HEK293 (cell line): ENCODE measurements at regions not wholly inside any gene's neighbourhood (a gene's known extent, or its start where the extent isn't known, plus 50 kb on each side); places are given as distances from the start of the nearest gene placed in this dataset.

Experiments
- CTCF ChIA-PET: fragments of 350-600 bp; formaldehyde crosslinking; extraction: SDS; loops from one replicate; lab custom pipeline; 2021; ENCODE audit warnings: antibody characterized with exemption; lab: Yijun Ruan, JAX
- POLR2A ChIA-PET: fragments of 300-600 bp; formaldehyde crosslinking; extraction: SDS; loops from one replicate; lab custom pipeline; 2020; ENCODE audit warnings: antibody characterized with exemption, inconsistent platforms; lab: Yijun Ruan, JAX
- H3K27ac ChIP-seq: fragments of 200-500 bp; sonication (Bioruptor generic); 2 replicates; pipeline ENCODE4 v1.5.1; 2014; ENCODE audit warnings: low read depth, low read length, control low read depth, inconsistent platforms; ENCODE audit errors: extremely low read depth
- H3K36me3 ChIP-seq, 2 experiments: fragments of 200-500 bp in 1 of 2; sonication (Bioruptor generic) in 1 of 2; 1 replicate in 1 of 2; 2 replicates in 1 of 2; pipeline ENCODE4 v1.5.1; 2014 to 2017; ENCODE audit warnings: inconsistent platforms in 2 of 2, low read length in 2 of 2; ENCODE audit not compliant: control insufficient read depth in 2 of 2, insufficient read depth in 1 of 2
- H3K4me1 ChIP-seq: fragments of 200-500 bp; sonication (Bioruptor generic); 2 replicates; pipeline ENCODE4 v1.5.1; 2014; ENCODE audit warnings: mild to moderate bottlenecking, low read length, inconsistent platforms; ENCODE audit not compliant: control insufficient read depth, insufficient read depth
- H3K4me3 ChIP-seq: 2 replicates; pipeline ENCODE4 v1.5.1; 2011; ENCODE audit warnings: low read depth, mild to moderate bottlenecking, control low read depth, low read length, moderate library complexity
- H3K9me3 ChIP-seq: fragments of 200-500 bp; sonication (Bioruptor generic); 2 replicates; pipeline ENCODE4 v1.5.1; 2014; ENCODE audit warnings: low read depth, low read length, inconsistent platforms; ENCODE audit not compliant: control insufficient read depth, insufficient read depth
- BCL11A ChIP-seq: fragments of 450-650 bp; formaldehyde crosslinking; IDR thresholded peaks from 2 replicates; pipeline ENCODE4 v1.5.1; 2016; ENCODE audit warnings: low read depth, missing biosample characterization, missing genetic modification characterization
- EGR2 ChIP-seq: fragments of 450-650 bp; formaldehyde crosslinking; IDR thresholded peaks from 2 replicates; pipeline ENCODE4 v1.5.1; 2016; ENCODE audit warnings: low read depth, missing biosample characterization, missing genetic modification characterization
- ZBTB11 ChIP-seq: fragments of 450-650 bp; formaldehyde crosslinking; conservative IDR thresholded peaks from 2 replicates; pipeline ENCODE4 v1.5.1; 2016; ENCODE audit warnings: low read depth, missing biosample characterization, missing genetic modification characterization
- ZNF214 ChIP-seq: fragments of 450-650 bp; formaldehyde crosslinking; IDR thresholded peaks from 2 replicates; pipeline ENCODE4 v1.5.1; 2017; ENCODE audit warnings: missing biosample characterization, mild to moderate bottlenecking, missing genetic modification characterization, borderline replicate concordance
- ZNF341 ChIP-seq: fragments of 450-650 bp; formaldehyde crosslinking; IDR thresholded peaks from 2 replicates; pipeline ENCODE4; 2016; ENCODE audit warnings: low read depth, missing biosample characterization, missing genetic modification characterization
- ZNF350 ChIP-seq: fragments of 450-650 bp; formaldehyde crosslinking; IDR thresholded peaks from 2 replicates; pipeline ENCODE4 v1.5.0; 2017; ENCODE audit warnings: missing biosample characterization, mild to moderate bottlenecking, missing genetic modification characterization
- ZNF37A ChIP-seq: fragments of 450-650 bp; IDR thresholded peaks from 2 replicates; pipeline ENCODE4 v1.5.1; 2018; ENCODE audit warnings: missing biosample characterization, missing genetic modification characterization
- ZNF398 ChIP-seq: fragments of 450-650 bp; formaldehyde crosslinking; IDR thresholded peaks from 2 replicates; pipeline ENCODE4 v1.5.1; 2017; ENCODE audit warnings: missing biosample characterization, missing genetic modification characterization
- ZNF510 ChIP-seq: fragments of 450-650 bp; formaldehyde crosslinking; IDR thresholded peaks from 2 replicates; pipeline ENCODE4 v1.5.1; 2018; ENCODE audit warnings: mild to moderate bottlenecking, missing genetic modification characterization, missing biosample characterization; ENCODE audit not compliant: insufficient replicate concordance
- ZNF514 ChIP-seq: fragments of 450-650 bp; formaldehyde crosslinking; IDR thresholded peaks from 2 replicates; pipeline ENCODE4 v1.5.1; 2016; ENCODE audit warnings: missing biosample characterization, missing genetic modification characterization
- ZNF624 ChIP-seq: fragments of 450-650 bp; formaldehyde crosslinking; IDR thresholded peaks from 2 replicates; pipeline ENCODE4 v1.5.1; 2017; ENCODE audit warnings: missing biosample characterization, missing genetic modification characterization
- ZNF639 ChIP-seq: fragments of 450-650 bp; formaldehyde crosslinking; IDR thresholded peaks from 2 replicates; pipeline ENCODE4 v1.5.1; 2016; ENCODE audit warnings: missing biosample characterization, missing genetic modification characterization
- ZSCAN18 ChIP-seq: fragments of 450-650 bp; formaldehyde crosslinking; IDR thresholded peaks from 2 replicates; pipeline ENCODE4 v1.5.1; 2016; ENCODE audit warnings: missing biosample characterization, missing genetic modification characterization
- TF ChIP-seq, protein P1 (sequence below): fragments of 450-650 bp; formaldehyde crosslinking; IDR thresholded peaks from 2 replicates; pipeline ENCODE4 v1.5.1; 2016; ENCODE audit warnings: missing biosample characterization, missing genetic modification characterization

DNA sequence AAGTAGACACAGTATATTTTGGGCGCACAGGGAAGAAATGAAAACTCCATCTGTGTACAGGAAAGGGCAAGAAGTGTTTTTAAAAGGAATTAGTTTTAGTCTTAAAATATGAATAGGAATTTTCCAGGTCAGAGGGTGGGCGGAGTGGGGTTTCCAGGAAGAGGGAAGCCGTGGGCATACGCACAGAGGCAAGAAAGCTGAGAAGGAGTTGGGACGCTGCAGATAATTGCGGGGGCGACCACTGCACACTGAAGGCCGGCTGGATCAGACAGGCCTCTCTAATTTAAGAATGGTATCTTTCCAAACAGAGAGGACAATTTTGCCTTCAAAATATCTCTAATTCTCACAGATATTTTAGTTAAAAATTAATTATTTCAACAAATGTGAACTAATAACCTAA, 189.1 kb upstream of the INHBA start (continued):
- TF ChIP-seq ZNF398 (tag by site-specific recombination): no peak
- TF ChIP-seq ZNF514 (tag by site-specific recombination): no peak
- no peak for TF ChIP-seq ZSCAN18 (tag by site-specific recombination)
- no peak for TF ChIP-seq ZNF37A (tag by site-specific recombination)
- TF ChIP-seq ZNF214 (tag by site-specific recombination): no peak
- no peak for TF ChIP-seq BCL11A (tag by site-specific recombination)

GRCh38 chr7:41890631-41891274, 187.9 kb upstream of the INHBA start:
- ChIA-PET POLR2A (interaction anchor here (0.7 kb wide), 1 partner anchor 1389 kb away, joined by 4 read pairs; no protein-coding TSS in a partner anchor), CTCF (interaction anchor here (1.4 kb wide), 1 partner anchor 64 kb away, joined by 3 read pairs; no protein-coding TSS in a partner anchor)
- Histone ChIP-seq H3K4me1 (no peaks in the 10 kb centered on the region), H3K9me3 (no peaks in the 10 kb centered on the region), H3K27ac (no peak overlapping the region), H3K4me3 (no peak overlapping the region), H3K36me3 (no peaks in the 10 kb centered on the region)
- TF ChIP-seq ZNF510 (tag by site-specific recombination) (no peak), ZNF624 (tag by site-specific recombination) (no peak), EGR2 (tag by site-specific recombination) (0 out of 2 replicates have a peak, but pooled peaks have one; percentile 15), ZBTB11 (no peak), ZNF341 (tag by site-specific recombination) (0 out of 2 replicates have a peak, but pooled peaks have one; percentile 13), ZNF350 (tag by site-specific recombination) (no peak), ZNF639 (tag by site-specific recombination) (no peak)
- TF ChIP-seq, protein P1, sequence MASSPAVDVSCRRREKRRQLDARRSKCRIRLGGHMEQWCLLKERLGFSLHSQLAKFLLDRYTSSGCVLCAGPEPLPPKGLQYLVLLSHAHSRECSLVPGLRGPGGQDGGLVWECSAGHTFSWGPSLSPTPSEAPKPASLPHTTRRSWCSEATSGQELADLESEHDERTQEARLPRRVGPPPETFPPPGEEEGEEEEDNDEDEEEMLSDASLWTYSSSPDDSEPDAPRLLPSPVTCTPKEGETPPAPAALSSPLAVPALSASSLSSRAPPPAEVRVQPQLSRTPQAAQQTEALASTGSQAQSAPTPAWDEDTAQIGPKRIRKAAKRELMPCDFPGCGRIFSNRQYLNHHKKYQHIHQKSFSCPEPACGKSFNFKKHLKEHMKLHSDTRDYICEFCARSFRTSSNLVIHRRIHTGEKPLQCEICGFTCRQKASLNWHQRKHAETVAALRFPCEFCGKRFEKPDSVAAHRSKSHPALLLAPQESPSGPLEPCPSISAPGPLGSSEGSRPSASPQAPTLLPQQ: no peak
